ENCODE measurements at regions not wholly inside any gene's neighbourhood (a gene's known extent, or its start where the extent isn't known, plus 50 kb on each side); places are given as distances from the start of the nearest gene placed in this dataset.
"Not testable (repeated sequence)": the region's sequence is repeated elsewhere in the genome, so short reads cannot be mapped to it uniquely, and the experiment has no call there.

- DNase-seq (ENCODE audit: low read depth in 2 of 2, low spot score in 1 of 2): no peak
Observed at GRCh38 chr3:194860725-194861124, 175.0 kb downstream of the FAM43A start.

- no peak for DNase-seq (ENCODE audit: low read depth in 2 of 2, low spot score in 1 of 2)
Observed at GRCh38 chr3:194861375-194861774, 175.7 kb downstream of the FAM43A start.

GRCh38 chr3:194865061-194865460 is 179.4 kb downstream of the FAM43A start:
- DNase-seq (ENCODE audit: low read depth in 2 of 2, low spot score in 1 of 2): no peak

- no peak for DNase-seq (ENCODE audit: low read depth in 2 of 2, low spot score in 1 of 2)
Observed at GRCh38 chr3:194865615-194866014, 179.9 kb downstream of the FAM43A start.

GRCh38 chr3:194866236-194866635 is 180.6 kb downstream of the FAM43A start:
- no peak for DNase-seq (ENCODE audit: low read depth in 2 of 2, low spot score in 1 of 2)

- no peak for DNase-seq (ENCODE audit: low read depth in 2 of 2, low spot score in 1 of 2)
Observed at GRCh38 chr3:194867270-194867983, 181.7 kb downstream of the FAM43A start.

GRCh38 chr3:194868831-194869230 is 183.1 kb downstream of the FAM43A start:
- DNase-seq (ENCODE audit: low read depth in 2 of 2, low spot score in 1 of 2): no peak

- DNase-seq (ENCODE audit: low read depth in 2 of 2, low spot score in 1 of 2): no peak
Observed at GRCh38 chr3:194869482-194870169, 183.9 kb downstream of the FAM43A start.

- no peak for DNase-seq (ENCODE audit: low read depth in 2 of 2, low spot score in 1 of 2)
Observed at GRCh38 chr3:194870394-194871110, 184.9 kb downstream of the FAM43A start.

- DNase-seq (ENCODE audit: low read depth in 2 of 2, low spot score in 1 of 2): no peak
Observed at GRCh38 chr3:194871143-194871863, 185.6 kb downstream of the FAM43A start.

- DNase-seq (ENCODE audit: low read depth in 2 of 2, low spot score in 1 of 2): no peak
Observed at GRCh38 chr3:194871864-194872668, 186.4 kb downstream of the FAM43A start.

- no peak for DNase-seq (ENCODE audit: low read depth in 2 of 2, low spot score in 1 of 2)
Observed at GRCh38 chr3:194872669-194872977, 186.9 kb downstream of the FAM43A start.

- DNase-seq (ENCODE audit: low read depth in 2 of 2, low spot score in 1 of 2): not testable (repeated sequence)
Observed at GRCh38 chr3:194873474-194873873, 187.8 kb downstream of the FAM43A start.

GRCh38 chr3:194874206-194874605 is 188.5 kb downstream of the FAM43A start:
- DNase-seq (ENCODE audit: low read depth in 2 of 2, low spot score in 1 of 2): no peak

- no peak for DNase-seq (ENCODE audit: low read depth in 2 of 2, low spot score in 1 of 2)
Observed at GRCh38 chr3:194874783-194875182, 189.1 kb downstream of the FAM43A start.

- no peak for DNase-seq (ENCODE audit: low read depth in 2 of 2, low spot score in 1 of 2)
Observed at GRCh38 chr3:194875581-194876402, 190.1 kb downstream of the FAM43A start.

GRCh38 chr3:194876403-194877095 is 190.9 kb downstream of the FAM43A start:
- no peak for DNase-seq (ENCODE audit: low read depth in 2 of 2, low spot score in 1 of 2)

- no peak for DNase-seq (ENCODE audit: low read depth in 2 of 2, low spot score in 1 of 2)
Observed at GRCh38 chr3:194877291-194878119, 191.8 kb downstream of the FAM43A start.
